ENCODE measurements at regions not wholly inside any gene's neighbourhood (a gene's known extent, or its start where the extent isn't known, plus 50 kb on each side); places are given as distances from the start of the nearest gene placed in this dataset.
"Not testable (repeated sequence)": the region's sequence is repeated elsewhere in the genome, so short reads cannot be mapped to it uniquely, and the experiment has no call there.

GRCh38 chr4:128649575-128650205 is 159.8 kb upstream of the JADE1 start:
- H3K27ac Mint-ChIP-seq (ENCODE audit: unreplicated experiment): no peak overlapping the region
- no peak overlapping the region for H3K4me3 Mint-ChIP-seq (ENCODE audit: unreplicated experiment)
- no peak for TF ChIP-seq CTCF (IDR thresholded peaks at IDR 0.05)
- H3K36me3 Mint-ChIP-seq (ENCODE audit: low read depth): no peaks in the 10 kb centered on the region
- H3K9me3 Mint-ChIP-seq (ENCODE audit: low read depth): peaks cover under 1% of the 10 kb centered on the region
- DNase-seq (ENCODE audit: low spot score): no peak
- H3K4me1 Mint-ChIP-seq (ENCODE audit: low read depth): peaks cover 15% of the 10 kb centered on the region
- no peaks in the 10 kb centered on the region for H3K27me3 Mint-ChIP-seq (ENCODE audit: low read depth)

- Mint-ChIP-seq H3K4me1 (ENCODE audit: low read depth) (peaks cover 15% of the 10 kb centered on the region), H3K27ac (ENCODE audit: unreplicated experiment) (no peak overlapping the region), H3K27me3 (ENCODE audit: low read depth) (no peaks in the 10 kb centered on the region), H3K36me3 (ENCODE audit: low read depth) (no peaks in the 10 kb centered on the region), H3K9me3 (ENCODE audit: low read depth) (no peaks in the 10 kb centered on the region), H3K4me3 (ENCODE audit: unreplicated experiment) (no peak overlapping the region)
- TF ChIP-seq CTCF (IDR thresholded peaks at IDR 0.05): no peak
- DNase-seq (ENCODE audit: low spot score): no peak
These were observed 160.3 kb upstream of the JADE1 start for GRCh38 chr4:128649161-128649560.

- no peaks in the 10 kb centered on the region for H3K27me3 Mint-ChIP-seq (ENCODE audit: low read depth)
- H3K27ac Mint-ChIP-seq (ENCODE audit: unreplicated experiment): no peak overlapping the region
- no peak for TF ChIP-seq CTCF (IDR thresholded peaks at IDR 0.05)
- H3K4me1 Mint-ChIP-seq (ENCODE audit: low read depth): peaks cover 10% of the 10 kb centered on the region
- no peak for DNase-seq (ENCODE audit: low spot score)
- no peaks in the 10 kb centered on the region for H3K36me3 Mint-ChIP-seq (ENCODE audit: low read depth)
- H3K4me3 Mint-ChIP-seq (ENCODE audit: unreplicated experiment): no peak overlapping the region
- no peaks in the 10 kb centered on the region for H3K9me3 Mint-ChIP-seq (ENCODE audit: low read depth)
These were observed 161.5 kb upstream of the JADE1 start for GRCh38 chr4:128648021-128648420.

- not testable (repeated sequence) for H3K4me3 Mint-ChIP-seq (ENCODE audit: unreplicated experiment); H3K9me3 Mint-ChIP-seq (ENCODE audit: low read depth); H3K4me1 Mint-ChIP-seq (ENCODE audit: low read depth)
These were observed 162.6 kb upstream of the JADE1 start for GRCh38 chr4:128646893-128647292.

GRCh38 chr4:128644693-128645654 is 164.5 kb upstream of the JADE1 start:
- not testable (repeated sequence) for H3K27ac Mint-ChIP-seq (ENCODE audit: unreplicated experiment); H3K9me3 Mint-ChIP-seq (ENCODE audit: low read depth); H3K27me3 Mint-ChIP-seq (ENCODE audit: low read depth); DNase-seq (ENCODE audit: low spot score); H3K36me3 Mint-ChIP-seq (ENCODE audit: low read depth); H3K4me3 Mint-ChIP-seq (ENCODE audit: unreplicated experiment)
- peaks cover 13% of the 10 kb centered on the region for H3K4me1 Mint-ChIP-seq (ENCODE audit: low read depth)

More at GRCh38 chr4:128646893-128647292, 162.6 kb upstream of the JADE1 start:
- H3K36me3 Mint-ChIP-seq (ENCODE audit: low read depth); H3K27ac Mint-ChIP-seq (ENCODE audit: unreplicated experiment); DNase-seq (ENCODE audit: low spot score); H3K27me3 Mint-ChIP-seq (ENCODE audit: low read depth): not testable (repeated sequence)

GRCh38 chr4:128644107-128644506 is 165.4 kb upstream of the JADE1 start:
- not testable (repeated sequence) for H3K27ac Mint-ChIP-seq (ENCODE audit: unreplicated experiment); H3K4me3 Mint-ChIP-seq (ENCODE audit: unreplicated experiment); DNase-seq (ENCODE audit: low spot score); H3K27me3 Mint-ChIP-seq (ENCODE audit: low read depth); H3K36me3 Mint-ChIP-seq (ENCODE audit: low read depth); H3K9me3 Mint-ChIP-seq (ENCODE audit: low read depth)
- peaks cover 13% of the 10 kb centered on the region for H3K4me1 Mint-ChIP-seq (ENCODE audit: low read depth)

GRCh38 chr4:128641566-128641965 is 167.9 kb upstream of the JADE1 start:
- H3K4me3 Mint-ChIP-seq (ENCODE audit: unreplicated experiment); H3K9me3 Mint-ChIP-seq (ENCODE audit: low read depth); H3K27me3 Mint-ChIP-seq (ENCODE audit: low read depth); DNase-seq (ENCODE audit: low spot score); H3K27ac Mint-ChIP-seq (ENCODE audit: unreplicated experiment); H3K36me3 Mint-ChIP-seq (ENCODE audit: low read depth): not testable (repeated sequence)
- peaks cover 19% of the 10 kb centered on the region for H3K4me1 Mint-ChIP-seq (ENCODE audit: low read depth)
